ENCODE measurements at regions not wholly inside any gene's neighbourhood (a gene's known extent, or its start where the extent isn't known, plus 50 kb on each side); places are given as distances from the start of the nearest gene placed in this dataset.

- TF ChIP-seq CTCF (IDR thresholded peaks at IDR 0.05; ENCODE audit: low read depth, low read length, poor library complexity, severe bottlenecking): no peak
- TF ChIP-seq EZH2phosphoT487 (IDR thresholded peaks at IDR 0.05; ENCODE audit: borderline replicate concordance, low read length): no peak
These were observed 174.7 kb downstream of the DHX35 start for GRCh38 chr20:39136798-39137197.

Measured in DOHH2 (cell line).